HUES64 (cell line): ENCODE measurements at regions not wholly inside any gene's neighbourhood (a gene's known extent, or its start where the extent isn't known, plus 50 kb on each side); places are given as distances from the start of the nearest gene placed in this dataset.
"Not testable (repeated sequence)": the region's sequence is repeated elsewhere in the genome, so short reads cannot be mapped to it uniquely, and the experiment has no call there.

Experiments used
- H3K27ac ChIP-seq: 2 replicates; pipeline ENCODE4 v1.7.0; 2013; ENCODE audit warnings: low read depth, low read length, inconsistent platforms
- H3K27me3 ChIP-seq: 2 replicates; pipeline ENCODE4 v1.6.1; 2013; ENCODE audit warnings: mild to moderate bottlenecking, low read length; ENCODE audit not compliant: insufficient read depth
- H3K36me3 ChIP-seq: 2 replicates; pipeline ENCODE4 v1.6.1; 2013; ENCODE audit warnings: mild to moderate bottlenecking, low read length; ENCODE audit not compliant: insufficient read depth
- H3K4me1 ChIP-seq: 2 replicates; pipeline ENCODE4 v1.6.1; 2013; ENCODE audit warnings: mild to moderate bottlenecking, low read length, moderate library complexity; ENCODE audit not compliant: insufficient read depth
- H3K4me3 ChIP-seq: 2 replicates; pipeline ENCODE4 v1.5.1; 2013; ENCODE audit warnings: mild to moderate bottlenecking, low read length, moderate library complexity
- H3K9ac ChIP-seq: 2 replicates; pipeline ENCODE4 v1.6.1; 2013; ENCODE audit warnings: mild to moderate bottlenecking, low read depth, low read length
- H3K9me3 ChIP-seq: 2 replicates; pipeline ENCODE4 v1.6.1; 2013; ENCODE audit warnings: low read depth, low read length; ENCODE audit not compliant: insufficient read depth
- WGBS: fragments of 150-250, 120-280 bp; methylation state at CpG from one replicate; pipeline ENCODE4 v1.1.7; 2013; ENCODE audit warnings: missing lambda C conversion rate; 5-methylcytosine and 5-hydroxymethylcytosine counted together

GRCh38 chrX:125605145-125605544 lies 285.5 kb downstream of the TEX13C start:
- 96% methylated on average over 1 of the region's 2 CpGs for WGBS
- Histone ChIP-seq H3K36me3 (no peaks in the 10 kb centered on the region), H3K4me1 (no peaks in the 10 kb centered on the region), H3K27ac (no peak overlapping the region), H3K27me3 (no peaks in the 10 kb centered on the region), H3K9ac (no peak overlapping the region), H3K4me3 (no peak overlapping the region), H3K9me3 (no peaks in the 10 kb centered on the region)

GRCh38 chrX:125614591-125615343 lies 295.1 kb downstream of the TEX13C start:
- not testable (repeated sequence) for H3K36me3 ChIP-seq, H3K9ac ChIP-seq, H3K4me1 ChIP-seq, H3K9me3 ChIP-seq, H3K27ac ChIP-seq, H3K27me3 ChIP-seq, H3K4me3 ChIP-seq
- WGBS = 95% methylated on average over 11 of the region's 29 CpGs

- Histone ChIP-seq H3K9me3 (no peaks in the 10 kb centered on the region), H3K4me1 (no peaks in the 10 kb centered on the region), H3K27me3 (no peaks in the 10 kb centered on the region), H3K27ac (no peak overlapping the region), H3K9ac (no peak overlapping the region), H3K36me3 (no peaks in the 10 kb centered on the region), H3K4me3 (no peak overlapping the region)
- WGBS = 93% methylated on average over 7 of the region's 7 CpGs
These were observed 301.3 kb downstream of the TEX13C start for GRCh38 chrX:125620715-125621587.

- Histone ChIP-seq H3K36me3 (no peaks in the 10 kb centered on the region), H3K9me3 (no peaks in the 10 kb centered on the region), H3K4me1 (no peaks in the 10 kb centered on the region), H3K9ac (no peak overlapping the region), H3K4me3 (no peak overlapping the region), H3K27ac (no peak overlapping the region), H3K27me3 (no peaks in the 10 kb centered on the region; the same call in 1 of the 2 replicates)
- over 99% methylated on average over 4 of the region's 4 CpGs for WGBS
These were observed 301.9 kb downstream of the TEX13C start for GRCh38 chrX:125621588-125621927.

GRCh38 chrX:125622899-125623298 lies 303.2 kb downstream of the TEX13C start:
- 100% methylated on average over 1 of the region's 2 CpGs for WGBS
- H3K27ac ChIP-seq = no peak overlapping the region
- no peak overlapping the region for H3K9ac ChIP-seq
- H3K4me3 ChIP-seq = no peak overlapping the region
- H3K9me3 ChIP-seq = no peaks in the 10 kb centered on the region
- H3K36me3 ChIP-seq = no peaks in the 10 kb centered on the region
- no peaks in the 10 kb centered on the region for H3K4me1 ChIP-seq
- H3K27me3 ChIP-seq = peaks cover 3% of the 10 kb centered on the region; the same call in 1 of the 2 replicates

GRCh38 chrX:125627676-125628075 lies 308.0 kb downstream of the TEX13C start:
- Histone ChIP-seq H3K9me3 (no peaks in the 10 kb centered on the region), H3K27ac (no peak overlapping the region), H3K9ac (no peak overlapping the region), H3K4me3 (no peak overlapping the region), H3K4me1 (no peaks in the 10 kb centered on the region), H3K36me3 (no peaks in the 10 kb centered on the region), H3K27me3 (peaks cover 3% of the 10 kb centered on the region; the same call in 1 of the 2 replicates)
- 81% methylated on average over 6 of the region's 6 CpGs for WGBS

GRCh38 chrX:125628435-125628834 lies 308.8 kb downstream of the TEX13C start:
- no peak overlapping the region for H3K9ac ChIP-seq
- H3K36me3 ChIP-seq = no peaks in the 10 kb centered on the region
- no CpG with 5 or more reads among the region's 1 CpG for WGBS
- H3K27me3 ChIP-seq = peaks cover 3% of the 10 kb centered on the region; the same call in 1 of the 2 replicates
- no peaks in the 10 kb centered on the region for H3K9me3 ChIP-seq
- H3K27ac ChIP-seq = no peak overlapping the region
- H3K4me1 ChIP-seq = no peaks in the 10 kb centered on the region
- H3K4me3 ChIP-seq = no peak overlapping the region

- 94% methylated on average over 1 of the region's 1 CpG for WGBS
- H3K36me3 ChIP-seq = no peaks in the 10 kb centered on the region
- H3K9ac ChIP-seq = no peak overlapping the region
- H3K4me1 ChIP-seq = no peaks in the 10 kb centered on the region
- peaks cover 2% of the 10 kb centered on the region; the same call in 1 of the 2 replicates for H3K9me3 ChIP-seq
- H3K27me3 ChIP-seq = no peaks in the 10 kb centered on the region
- no peak overlapping the region for H3K27ac ChIP-seq
- no peak overlapping the region for H3K4me3 ChIP-seq
These were observed 321.7 kb downstream of the TEX13C start for GRCh38 chrX:125641405-125641804.

- 83% methylated on average over 2 of the region's 2 CpGs for WGBS
- Histone ChIP-seq H3K4me3 (no peak overlapping the region), H3K9ac (no peak overlapping the region), H3K27me3 (no peaks in the 10 kb centered on the region), H3K36me3 (no peaks in the 10 kb centered on the region), H3K4me1 (no peaks in the 10 kb centered on the region), H3K27ac (no peak overlapping the region), H3K9me3 (peaks cover 2% of the 10 kb centered on the region; the same call in 1 of the 2 replicates)
These were observed 326.5 kb downstream of the TEX13C start for GRCh38 chrX:125646195-125646594.

GRCh38 chrX:125651426-125651825 lies 331.8 kb downstream of the TEX13C start:
- no peak overlapping the region for H3K27ac ChIP-seq
- no peak overlapping the region for H3K9ac ChIP-seq
- H3K4me1 ChIP-seq = no peaks in the 10 kb centered on the region
- H3K27me3 ChIP-seq = no peaks in the 10 kb centered on the region
- no peaks in the 10 kb centered on the region for H3K9me3 ChIP-seq
- 40% methylated on average over 1 of the region's 1 CpG for WGBS
- no peaks in the 10 kb centered on the region for H3K36me3 ChIP-seq
- H3K4me3 ChIP-seq = no peak overlapping the region

- Histone ChIP-seq H3K9me3 (no peaks in the 10 kb centered on the region), H3K27ac (no peak overlapping the region), H3K4me3 (no peak overlapping the region), H3K27me3 (no peaks in the 10 kb centered on the region), H3K4me1 (no peaks in the 10 kb centered on the region), H3K36me3 (no peaks in the 10 kb centered on the region), H3K9ac (no peak overlapping the region)
- WGBS = 80% methylated on average over 1 of the region's 2 CpGs
These were observed 334.8 kb downstream of the TEX13C start for GRCh38 chrX:125654501-125654900.
